ENCODE measurements at regions not wholly inside any gene's neighbourhood (a gene's known extent, or its start where the extent isn't known, plus 50 kb on each side); places are given as distances from the start of the nearest gene placed in this dataset.

DNA sequence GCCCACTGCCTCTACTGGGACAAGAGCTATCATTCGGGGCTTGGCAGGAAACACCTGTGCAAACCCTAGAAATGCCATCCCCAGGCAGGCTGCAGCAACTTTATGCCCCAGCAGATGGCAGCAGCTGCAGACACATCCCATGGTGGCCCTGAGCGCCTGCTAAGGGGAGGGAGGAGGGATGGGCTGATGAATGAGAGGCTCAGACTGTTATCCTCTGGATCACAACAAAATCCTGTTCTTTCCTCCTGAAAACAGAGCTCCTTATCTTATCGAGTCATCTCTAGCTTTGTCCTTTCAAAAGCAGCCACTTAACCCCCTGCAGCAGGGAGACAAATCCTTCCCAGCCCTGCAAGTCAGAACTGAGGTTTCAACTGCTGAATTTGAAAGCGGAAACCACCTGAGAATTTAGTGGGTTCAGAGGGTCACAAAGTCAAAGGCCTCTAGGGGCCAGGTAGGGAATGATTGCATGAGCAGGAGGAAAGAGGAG, 90.6 kb upstream of the PROK2 start:
- H3K9me1 ChIP-seq (replicated peaks; ENCODE audit: control insufficient read depth, extremely low read depth, insufficient read depth, low read length): no peaks in the 10 kb centered on the region
- peak; percentile 74 for DNase-seq (ENCODE audit: low read depth, low spot score)
- intact Hi-C loops (cut with micrococcal nuclease) (loop anchor here (1.0 to 10.0 kb wide), 6 partner anchors 79 to 1212 kb away; partner anchors contain the start of gene RYBP), dilution Hi-C loops (cut with MboI; ENCODE audit: extremely low pct_ligation_motif_present, low sequenced_read_pairs) (no loop called here)
- no peak overlapping the region for H3K9ac ChIP-seq (replicated peaks; ENCODE audit: extremely low read depth, insufficient read depth, low read length)
- no peaks in the 10 kb centered on the region for H3K4me1 ChIP-seq (ENCODE audit: control insufficient read depth, extremely low read depth, insufficient read depth, low read length)
- H3K36me3 ChIP-seq (ENCODE audit: control insufficient read depth in 2 of 2, extremely low read depth in 1 of 2, insufficient read depth in 2 of 2, low read length in 2 of 2): no peaks in the 10 kb centered on the region
- no peak overlapping the region for H2AFZ ChIP-seq (ENCODE audit: low read depth, low read length)
- no peaks in the 10 kb centered on the region for H4K20me1 ChIP-seq (replicated peaks; ENCODE audit: control insufficient read depth, extremely low read depth, insufficient read depth, low read length)
- ChIA-PET CTCF (interaction anchor here (0.6 to 10.8 kb wide), 24 partner anchors 10 to 1013 kb away, joined by 3 to 152 read pairs (median 4); partner anchors contain the start of gene GXYLT2), POLR2A (no interaction called here)
- H3K79me2 ChIP-seq (ENCODE audit: control insufficient read depth, insufficient read depth, low read length): no peaks in the 10 kb centered on the region
- BruUV-seq (replicated peaks): no TSS peak
- no peaks in the 10 kb centered on the region for H3K27me3 ChIP-seq (ENCODE audit: control insufficient read depth in 2 of 2, insufficient read depth in 2 of 2, low read length in 2 of 2)
- H3K9me3 ChIP-seq (replicated peaks; ENCODE audit: control insufficient read depth, insufficient read depth, low read length): no peaks in the 10 kb centered on the region
- no peak overlapping the region for H3K27ac ChIP-seq (ENCODE audit: insufficient read depth, low read depth, low read length)
- TF ChIP-seq POLR2AphosphoS5 (IDR thresholded peaks at IDR 0.05; ENCODE audit: insufficient read depth, low read depth, low read length) (no peak), EZH2 (IDR thresholded peaks at IDR 0.05; ENCODE audit: borderline replicate concordance, low read depth, low read length, severe bottlenecking) (no peak)
- TF ChIP-seq, protein P1, sequence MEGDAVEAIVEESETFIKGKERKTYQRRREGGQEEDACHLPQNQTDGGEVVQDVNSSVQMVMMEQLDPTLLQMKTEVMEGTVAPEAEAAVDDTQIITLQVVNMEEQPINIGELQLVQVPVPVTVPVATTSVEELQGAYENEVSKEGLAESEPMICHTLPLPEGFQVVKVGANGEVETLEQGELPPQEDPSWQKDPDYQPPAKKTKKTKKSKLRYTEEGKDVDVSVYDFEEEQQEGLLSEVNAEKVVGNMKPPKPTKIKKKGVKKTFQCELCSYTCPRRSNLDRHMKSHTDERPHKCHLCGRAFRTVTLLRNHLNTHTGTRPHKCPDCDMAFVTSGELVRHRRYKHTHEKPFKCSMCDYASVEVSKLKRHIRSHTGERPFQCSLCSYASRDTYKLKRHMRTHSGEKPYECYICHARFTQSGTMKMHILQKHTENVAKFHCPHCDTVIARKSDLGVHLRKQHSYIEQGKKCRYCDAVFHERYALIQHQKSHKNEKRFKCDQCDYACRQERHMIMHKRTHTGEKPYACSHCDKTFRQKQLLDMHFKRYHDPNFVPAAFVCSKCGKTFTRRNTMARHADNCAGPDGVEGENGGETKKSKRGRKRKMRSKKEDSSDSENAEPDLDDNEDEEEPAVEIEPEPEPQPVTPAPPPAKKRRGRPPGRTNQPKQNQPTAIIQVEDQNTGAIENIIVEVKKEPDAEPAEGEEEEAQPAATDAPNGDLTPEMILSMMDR (IDR thresholded peaks at IDR 0.05; ENCODE audit: extremely low read depth in 1 of 2, insufficient read depth in 1 of 2, low read depth in 1 of 2, low read length in 2 of 2): peak; percentile 76 to 90
- H3K4me2 ChIP-seq (ENCODE audit: insufficient read depth, low read length): no peak overlapping the region
- FAIRE-seq: peak; percentile 69
- no peak overlapping the region for H3K4me3 ChIP-seq (replicated peaks in 1 of 3; ENCODE audit: insufficient read depth in 1 of 3, low read depth in 1 of 3, low read length in 3 of 3)

DNA sequence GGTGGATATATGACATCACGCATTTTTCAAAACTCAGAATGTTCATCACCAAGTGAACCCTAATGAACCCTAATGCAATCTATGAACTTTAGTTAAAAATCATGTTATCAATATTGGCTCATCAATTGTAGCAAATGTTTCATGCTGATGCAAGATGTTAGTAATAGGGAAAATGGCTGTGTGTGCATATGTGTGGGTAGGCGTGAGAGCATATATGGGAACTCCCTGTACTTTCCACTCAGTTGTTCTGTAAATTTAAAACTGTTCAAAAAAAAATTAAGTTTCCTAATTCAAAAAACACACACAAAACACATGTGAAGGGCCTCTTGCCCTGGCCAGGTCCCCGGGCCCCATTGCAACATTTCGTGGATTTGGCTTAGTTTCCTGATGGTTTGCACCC, 89.7 kb upstream of the PROK2 start:
- Histone ChIP-seq H3K27me3 (ENCODE audit: control insufficient read depth in 2 of 2, insufficient read depth in 2 of 2, low read length in 2 of 2) (no peaks in the 10 kb centered on the region), H3K4me3 (replicated peaks in 1 of 3; ENCODE audit: insufficient read depth in 1 of 3, low read depth in 1 of 3, low read length in 3 of 3) (no peak overlapping the region), H3K27ac (ENCODE audit: insufficient read depth, low read depth, low read length) (no peak overlapping the region), H3K9ac (replicated peaks; ENCODE audit: extremely low read depth, insufficient read depth, low read length) (no peak overlapping the region), H3K36me3 (ENCODE audit: control insufficient read depth in 2 of 2, extremely low read depth in 1 of 2, insufficient read depth in 2 of 2, low read length in 2 of 2) (no peaks in the 10 kb centered on the region), H3K79me2 (ENCODE audit: control insufficient read depth, insufficient read depth, low read length) (no peaks in the 10 kb centered on the region), H3K9me1 (replicated peaks; ENCODE audit: control insufficient read depth, extremely low read depth, insufficient read depth, low read length) (no peaks in the 10 kb centered on the region), H4K20me1 (replicated peaks; ENCODE audit: control insufficient read depth, extremely low read depth, insufficient read depth, low read length) (no peaks in the 10 kb centered on the region), H3K4me1 (ENCODE audit: control insufficient read depth, extremely low read depth, insufficient read depth, low read length) (no peaks in the 10 kb centered on the region), H3K4me2 (ENCODE audit: insufficient read depth, low read length) (no peak overlapping the region), H2AFZ (ENCODE audit: low read depth, low read length) (no peak overlapping the region), H3K9me3 (replicated peaks; ENCODE audit: control insufficient read depth, insufficient read depth, low read length) (no peaks in the 10 kb centered on the region)
- no peak for DNase-seq (ENCODE audit: low read depth, low spot score)
- dilution Hi-C loops (cut with MboI; ENCODE audit: extremely low pct_ligation_motif_present, low sequenced_read_pairs): no loop called here
- ChIA-PET CTCF (interaction anchor here (0.6 to 10.8 kb wide), 22 partner anchors 9 to 1014 kb away, joined by 3 to 152 read pairs (median 5); partner anchors contain the start of gene GXYLT2), POLR2A (no interaction called here)
- FAIRE-seq: no peak
- no TSS peak for BruUV-seq (replicated peaks)
- intact Hi-C loops (cut with micrococcal nuclease): loop anchor here (1.0 to 10.0 kb wide), 6 partner anchors 80 to 1213 kb away; partner anchors contain the start of gene RYBP
- TF ChIP-seq FOS (IDR thresholded peaks at IDR 0.05; ENCODE audit: borderline replicate concordance, insufficient read depth, low read length): no peak
- TF ChIP-seq MYC (IDR thresholded peaks at IDR 0.05; ENCODE audit: low read depth, low read length): no peak
- no peak for TF ChIP-seq JUN (IDR thresholded peaks at IDR 0.05; ENCODE audit: borderline replicate concordance, insufficient read depth, insufficient read length, low read depth)
- no peak for TF ChIP-seq GATA2 (IDR thresholded peaks at IDR 0.05; ENCODE audit: insufficient read depth, insufficient read length, low read depth, low read length)
- TF ChIP-seq, protein P2, sequence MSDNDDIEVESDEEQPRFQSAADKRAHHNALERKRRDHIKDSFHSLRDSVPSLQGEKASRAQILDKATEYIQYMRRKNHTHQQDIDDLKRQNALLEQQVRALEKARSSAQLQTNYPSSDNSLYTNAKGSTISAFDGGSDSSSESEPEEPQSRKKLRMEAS (IDR thresholded peaks at IDR 0.05; ENCODE audit: insufficient read depth, insufficient read length): no peak
- no peak for TF ChIP-seq EZH2 (IDR thresholded peaks at IDR 0.05; ENCODE audit: borderline replicate concordance, low read depth, low read length, severe bottlenecking)
- no peak for TF ChIP-seq POLR2AphosphoS5 (IDR thresholded peaks at IDR 0.05; ENCODE audit: insufficient read depth, low read depth, low read length)
- no peak for TF ChIP-seq POLR2A (IDR thresholded peaks at IDR 0.05; ENCODE audit: low read depth, low read length)
- TF ChIP-seq, protein P1 (IDR thresholded peaks at IDR 0.05; ENCODE audit: extremely low read depth in 1 of 2, insufficient read depth in 1 of 2, low read depth in 1 of 2, low read length in 2 of 2): no peak

Measured in endothelial cell of umbilical vein (primary cell).